GM13977 (cell line): ENCODE measurements at regions not wholly inside any gene's neighbourhood (a gene's known extent, or its start where the extent isn't known, plus 50 kb on each side); places are given as distances from the start of the nearest gene placed in this dataset.
"Not testable (repeated sequence)": the region's sequence is repeated elsewhere in the genome, so short reads cannot be mapped to it uniquely, and the experiment has no call there.

Experiments used
- DNase-seq: peaks from one replicate; pipeline ENCODE4 v3.0.0; 2012; ENCODE audit warnings: low spot score
- CTCF ChIP-seq: IDR thresholded peaks from 2 replicates; pipeline ENCODE4 v1.5.1; 2012; ENCODE audit warnings: mild to moderate bottlenecking, control low read depth; ENCODE audit not compliant: insufficient read depth; ENCODE audit errors: extremely low read depth, missing control alignments
- in situ Hi-C: fragments of 300-500 bp; cut with MboI; formaldehyde crosslinking; loops from one replicate; pipeline ENCODE4 v1.12.0; 2022; ENCODE audit warnings: low sequenced_read_pairs, low pct_unique_long_range_greater_than_20kb, mixed read lengths, inconsistent platforms; ENCODE audit not compliant: unreplicated experiment

GRCh38 chr4:154988511-154988910, 207.4 kb downstream of the RBM46 start:
- no peak for TF ChIP-seq CTCF
- DNase-seq, result no peak
- in situ Hi-C loops, result loop anchor here (25.0 kb wide), 1 partner anchor 374 kb away; no protein-coding TSS in a partner anchor

GRCh38 chr4:154989511-154989910, 208.4 kb downstream of the RBM46 start:
- DNase-seq, result no peak
- in situ Hi-C loops, result loop anchor here (25.0 kb wide), 1 partner anchor 373 kb away; no protein-coding TSS in a partner anchor
- TF ChIP-seq CTCF, result no peak

GRCh38 chr4:154997866-154998265, 210.6 kb upstream of the NPY2R start:
- not testable (repeated sequence) for DNase-seq
- in situ Hi-C loops, result loop anchor here (25.0 kb wide), 1 partner anchor 364 kb away; no protein-coding TSS in a partner anchor

- DNase-seq, result no peak
- in situ Hi-C loops, result loop anchor here (25.0 kb wide), 1 partner anchor 364 kb away; no protein-coding TSS in a partner anchor
- no peak for TF ChIP-seq CTCF
These were observed 210.2 kb upstream of the NPY2R start for GRCh38 chr4:154998284-154998683.

GRCh38 chr4:154998773-154999172, 209.7 kb upstream of the NPY2R start:
- no peak for TF ChIP-seq CTCF
- no peak for DNase-seq
- in situ Hi-C loops, result loop anchor here (25.0 kb wide), 1 partner anchor 364 kb away; no protein-coding TSS in a partner anchor

GRCh38 chr4:154999950-155000578, 208.4 kb upstream of the NPY2R start:
- no peak for DNase-seq
- TF ChIP-seq CTCF, result no peak
- in situ Hi-C loops, result loop anchor here (25.0 kb wide), 1 partner anchor 362 kb away; no protein-coding TSS in a partner anchor

GRCh38 chr4:155001251-155001650, 207.2 kb upstream of the NPY2R start:
- in situ Hi-C loops, result no loop called here
- no peak for DNase-seq

More at GRCh38 chr4:155001251-155001650, 207.2 kb upstream of the NPY2R start:
- TF ChIP-seq CTCF, result no peak
